SK-N-SH treated with all-trans-retinoic acid at 6 μM for 48 hours (cell line): ENCODE measurements at regions not wholly inside any gene's neighbourhood (a gene's known extent, or its start where the extent isn't known, plus 50 kb on each side); places are given as distances from the start of the nearest gene placed in this dataset.

Experiments
- ARNTL ChIP-seq: fragments of 450-650 bp; formaldehyde crosslinking; IDR thresholded peaks from 2 replicates; pipeline ENCODE4 v1.5.0; 2020; ENCODE audit warnings: low read depth, mild to moderate bottlenecking, moderate library complexity, borderline replicate concordance
- BACH2 ChIP-seq: fragments of 250-450 bp; sonication (Bioruptor Pico); IDR thresholded peaks from 2 replicates; pipeline ENCODE4 v1.9.0; 2021; ENCODE audit warnings: mild to moderate bottlenecking, borderline replicate concordance
- GLIS3 ChIP-seq: fragments of 250-450 bp; sonication (Bioruptor Pico); IDR thresholded peaks from 2 replicates; pipeline ENCODE4 v1.5.0; 2020; ENCODE audit warnings: mild to moderate bottlenecking, moderate library complexity
- ISL1 ChIP-seq: fragments of 250-450 bp; sonication (Bioruptor Pico); IDR thresholded peaks from 2 replicates; pipeline ENCODE4 v2.1.2; 2022; ENCODE audit warnings: mild to moderate bottlenecking, moderate library complexity
- OSR1 ChIP-seq: fragments of 250-450 bp; sonication (Bioruptor Pico); IDR thresholded peaks from 2 replicates; pipeline ENCODE4 v1.8.0; 2022; ENCODE audit warnings: moderate library complexity, mild to moderate bottlenecking, inconsistent platforms
- PPARA ChIP-seq: fragments of 250-450 bp; sonication (Bioruptor Pico); IDR thresholded peaks from 2 replicates; pipeline ENCODE4 v1.5.0; 2020; ENCODE audit warnings: mild to moderate bottlenecking, borderline replicate concordance
- RARB ChIP-seq: fragments of 250-450 bp; sonication (Bioruptor Pico); IDR thresholded peaks from 2 replicates; pipeline ENCODE4 v1.8.0; 2021; ENCODE audit warnings: mild to moderate bottlenecking, moderate library complexity
- TCF4 ChIP-seq: fragments of 250-450 bp; sonication (Bioruptor Pico); IDR thresholded peaks from 2 replicates; pipeline ENCODE4 v1.8.0; 2021; ENCODE audit warnings: mild to moderate bottlenecking, moderate library complexity, borderline replicate concordance
- ZFP30 ChIP-seq: fragments of 450-650 bp; formaldehyde crosslinking; IDR thresholded peaks from 2 replicates; pipeline ENCODE4 v1.5.0; 2022; ENCODE audit warnings: mild to moderate bottlenecking, moderate library complexity
- TF ChIP-seq, protein P1 (sequence below): fragments of 250-450 bp; sonication (Bioruptor Pico); IDR thresholded peaks from 2 replicates; pipeline ENCODE4 v1.5.1; 2020; ENCODE audit warnings: low read depth, mild to moderate bottlenecking, moderate library complexity
- TF ChIP-seq, protein P2 (sequence below): fragments of 250-450 bp; sonication (Bioruptor Pico); IDR thresholded peaks from 2 replicates; pipeline ENCODE4 v1.8.0; 2021; ENCODE audit warnings: low read depth, mild to moderate bottlenecking, moderate library complexity, borderline replicate concordance
- TF ChIP-seq, protein P3 (sequence below): fragments of 250-450 bp; sonication (Bioruptor Pico); IDR thresholded peaks from 2 replicates; pipeline ENCODE4 v1.8.0; 2020; ENCODE audit warnings: mild to moderate bottlenecking, moderate library complexity, borderline replicate concordance

DNA sequence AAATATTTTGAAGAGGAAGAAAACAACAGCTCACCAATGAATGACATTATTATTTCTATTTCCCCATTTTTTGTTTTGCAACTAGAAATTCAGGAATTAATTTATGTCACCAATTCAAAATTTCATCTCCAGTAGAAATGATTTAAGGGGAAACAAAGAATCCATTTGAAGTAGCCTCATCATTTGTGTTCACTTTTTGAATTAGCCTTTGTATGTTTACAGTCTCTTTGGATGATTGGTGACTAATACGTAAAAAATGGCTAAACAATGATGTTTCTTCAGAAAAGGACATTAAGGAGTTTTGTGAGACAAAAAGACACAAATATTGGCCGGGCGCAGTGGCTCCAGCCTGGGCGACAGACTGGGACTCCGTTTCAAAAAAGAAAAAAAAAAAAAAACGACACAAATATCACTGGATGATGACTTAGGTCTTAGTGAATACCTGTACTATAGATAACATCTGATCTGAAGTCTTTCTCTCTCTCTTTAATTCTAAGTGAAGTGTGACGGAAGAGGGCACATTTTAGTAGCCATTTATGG, 313.2 kb downstream of the PIK3C3 start:
- TF ChIP-seq, protein P1, sequence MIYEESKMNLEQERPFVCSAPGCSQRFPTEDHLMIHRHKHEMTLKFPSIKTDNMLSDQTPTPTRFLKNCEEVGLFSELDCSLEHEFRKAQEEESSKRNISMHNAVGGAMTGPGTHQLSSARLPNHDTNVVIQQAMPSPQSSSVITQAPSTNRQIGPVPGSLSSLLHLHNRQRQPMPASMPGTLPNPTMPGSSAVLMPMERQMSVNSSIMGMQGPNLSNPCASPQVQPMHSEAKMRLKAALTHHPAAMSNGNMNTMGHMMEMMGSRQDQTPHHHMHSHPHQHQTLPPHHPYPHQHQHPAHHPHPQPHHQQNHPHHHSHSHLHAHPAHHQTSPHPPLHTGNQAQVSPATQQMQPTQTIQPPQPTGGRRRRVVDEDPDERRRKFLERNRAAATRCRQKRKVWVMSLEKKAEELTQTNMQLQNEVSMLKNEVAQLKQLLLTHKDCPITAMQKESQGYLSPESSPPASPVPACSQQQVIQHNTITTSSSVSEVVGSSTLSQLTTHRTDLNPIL (CRISPR knock-in tag): no peak
- TF ChIP-seq, protein P2, sequence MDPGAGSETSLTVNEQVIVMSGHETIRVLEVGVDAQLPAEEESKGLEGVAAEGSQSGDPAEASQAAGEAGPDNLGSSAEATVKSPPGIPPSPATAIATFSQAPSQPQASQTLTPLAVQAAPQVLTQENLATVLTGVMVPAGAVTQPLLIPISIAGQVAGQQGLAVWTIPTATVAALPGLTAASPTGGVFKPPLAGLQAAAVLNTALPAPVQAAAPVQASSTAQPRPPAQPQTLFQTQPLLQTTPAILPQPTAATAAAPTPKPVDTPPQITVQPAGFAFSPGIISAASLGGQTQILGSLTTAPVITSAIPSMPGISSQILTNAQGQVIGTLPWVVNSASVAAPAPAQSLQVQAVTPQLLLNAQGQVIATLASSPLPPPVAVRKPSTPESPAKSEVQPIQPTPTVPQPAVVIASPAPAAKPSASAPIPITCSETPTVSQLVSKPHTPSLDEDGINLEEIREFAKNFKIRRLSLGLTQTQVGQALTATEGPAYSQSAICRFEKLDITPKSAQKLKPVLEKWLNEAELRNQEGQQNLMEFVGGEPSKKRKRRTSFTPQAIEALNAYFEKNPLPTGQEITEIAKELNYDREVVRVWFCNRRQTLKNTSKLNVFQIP (CRISPR knock-in tag): no peak
- TF ChIP-seq, protein P3, sequence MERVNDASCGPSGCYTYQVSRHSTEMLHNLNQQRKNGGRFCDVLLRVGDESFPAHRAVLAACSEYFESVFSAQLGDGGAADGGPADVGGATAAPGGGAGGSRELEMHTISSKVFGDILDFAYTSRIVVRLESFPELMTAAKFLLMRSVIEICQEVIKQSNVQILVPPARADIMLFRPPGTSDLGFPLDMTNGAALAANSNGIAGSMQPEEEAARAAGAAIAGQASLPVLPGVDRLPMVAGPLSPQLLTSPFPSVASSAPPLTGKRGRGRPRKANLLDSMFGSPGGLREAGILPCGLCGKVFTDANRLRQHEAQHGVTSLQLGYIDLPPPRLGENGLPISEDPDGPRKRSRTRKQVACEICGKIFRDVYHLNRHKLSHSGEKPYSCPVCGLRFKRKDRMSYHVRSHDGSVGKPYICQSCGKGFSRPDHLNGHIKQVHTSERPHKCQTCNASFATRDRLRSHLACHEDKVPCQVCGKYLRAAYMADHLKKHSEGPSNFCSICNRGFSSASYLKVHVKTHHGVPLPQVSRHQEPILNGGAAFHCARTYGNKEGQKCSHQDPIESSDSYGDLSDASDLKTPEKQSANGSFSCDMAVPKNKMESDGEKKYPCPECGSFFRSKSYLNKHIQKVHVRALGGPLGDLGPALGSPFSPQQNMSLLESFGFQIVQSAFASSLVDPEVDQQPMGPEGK (CRISPR knock-in tag): no peak
- no peak for TF ChIP-seq RARB
- no peak for TF ChIP-seq PPARA
- no peak for TF ChIP-seq ISL1 (CRISPR knock-in tag)
- no peak for TF ChIP-seq ZFP30 (CRISPR knock-in tag)
- TF ChIP-seq TCF4 (CRISPR knock-in tag): no peak
- TF ChIP-seq ARNTL (CRISPR knock-in tag): no peak
- no peak for TF ChIP-seq BACH2 (CRISPR knock-in tag)
- no peak for TF ChIP-seq GLIS3 (CRISPR knock-in tag)
- no peak for TF ChIP-seq OSR1 (CRISPR knock-in tag)
